ENCODE measurements at regions not wholly inside any gene's neighbourhood (a gene's known extent, or its start where the extent isn't known, plus 50 kb on each side); places are given as distances from the start of the nearest gene placed in this dataset.

- Histone ChIP-seq H3K36me3 (ENCODE audit: control insufficient read depth, insufficient read depth, low read length) (no peaks in the 10 kb centered on the region), H3K9me3 (ENCODE audit: control insufficient read depth, insufficient read depth, low read length) (no peaks in the 10 kb centered on the region), H3K9ac (ENCODE audit: low read depth, low read length) (no peak overlapping the region), H3K4me3 (ENCODE audit: low read depth, low read length) (no peak overlapping the region), H3K4me1 (ENCODE audit: control insufficient read depth, insufficient read depth, low read length) (no peaks in the 10 kb centered on the region), H3K27me3 (ENCODE audit: control insufficient read depth, insufficient read depth, low read length) (no peaks in the 10 kb centered on the region)
Measured at GRCh38 chr7:1314908-1315450, 82.3 kb downstream of the UNCX start.

GRCh38 chr7:1316086-1316485, 83.4 kb downstream of the UNCX start:
- Histone ChIP-seq H3K9ac (ENCODE audit: low read depth, low read length) (no peak overlapping the region), H3K27me3 (ENCODE audit: control insufficient read depth, insufficient read depth, low read length) (no peaks in the 10 kb centered on the region), H3K36me3 (ENCODE audit: control insufficient read depth, insufficient read depth, low read length) (no peaks in the 10 kb centered on the region), H3K4me1 (ENCODE audit: control insufficient read depth, insufficient read depth, low read length) (no peaks in the 10 kb centered on the region), H3K4me3 (ENCODE audit: low read depth, low read length) (no peak overlapping the region), H3K9me3 (ENCODE audit: control insufficient read depth, insufficient read depth, low read length) (no peaks in the 10 kb centered on the region)

- no peak overlapping the region for H3K9ac ChIP-seq (ENCODE audit: low read depth, low read length)
- no peaks in the 10 kb centered on the region for H3K27me3 ChIP-seq (ENCODE audit: control insufficient read depth, insufficient read depth, low read length)
- no peaks in the 10 kb centered on the region for H3K36me3 ChIP-seq (ENCODE audit: control insufficient read depth, insufficient read depth, low read length)
- no peak overlapping the region for H3K4me3 ChIP-seq (ENCODE audit: low read depth, low read length)
- no peaks in the 10 kb centered on the region for H3K9me3 ChIP-seq (ENCODE audit: control insufficient read depth, insufficient read depth, low read length)
- H3K4me1 ChIP-seq (ENCODE audit: control insufficient read depth, insufficient read depth, low read length), result no peaks in the 10 kb centered on the region
Measured at GRCh38 chr7:1317646-1318045, 85.0 kb downstream of the UNCX start.

GRCh38 chr7:1318051-1318450, 85.4 kb downstream of the UNCX start:
- no peaks in the 10 kb centered on the region for H3K9me3 ChIP-seq (ENCODE audit: control insufficient read depth, insufficient read depth, low read length)
- H3K4me3 ChIP-seq (ENCODE audit: low read depth, low read length), result no peak overlapping the region
- H3K9ac ChIP-seq (ENCODE audit: low read depth, low read length), result no peak overlapping the region
- H3K27me3 ChIP-seq (ENCODE audit: control insufficient read depth, insufficient read depth, low read length), result no peaks in the 10 kb centered on the region
- H3K4me1 ChIP-seq (ENCODE audit: control insufficient read depth, insufficient read depth, low read length), result no peaks in the 10 kb centered on the region
- H3K36me3 ChIP-seq (ENCODE audit: control insufficient read depth, insufficient read depth, low read length), result no peaks in the 10 kb centered on the region

GRCh38 chr7:1318661-1319060, 86.0 kb downstream of the UNCX start:
- no peak overlapping the region for H3K9ac ChIP-seq (ENCODE audit: low read depth, low read length)
- no peaks in the 10 kb centered on the region for H3K4me1 ChIP-seq (ENCODE audit: control insufficient read depth, insufficient read depth, low read length)
- H3K36me3 ChIP-seq (ENCODE audit: control insufficient read depth, insufficient read depth, low read length), result no peaks in the 10 kb centered on the region
- no peaks in the 10 kb centered on the region for H3K9me3 ChIP-seq (ENCODE audit: control insufficient read depth, insufficient read depth, low read length)
- no peaks in the 10 kb centered on the region for H3K27me3 ChIP-seq (ENCODE audit: control insufficient read depth, insufficient read depth, low read length)
- no peak overlapping the region for H3K4me3 ChIP-seq (ENCODE audit: low read depth, low read length)

- Histone ChIP-seq H3K9me3 (ENCODE audit: control insufficient read depth, insufficient read depth, low read length) (no peaks in the 10 kb centered on the region), H3K4me1 (ENCODE audit: control insufficient read depth, insufficient read depth, low read length) (no peaks in the 10 kb centered on the region), H3K27me3 (ENCODE audit: control insufficient read depth, insufficient read depth, low read length) (no peaks in the 10 kb centered on the region), H3K4me3 (ENCODE audit: low read depth, low read length) (no peak overlapping the region), H3K9ac (ENCODE audit: low read depth, low read length) (no peak overlapping the region), H3K36me3 (ENCODE audit: control insufficient read depth, insufficient read depth, low read length) (no peaks in the 10 kb centered on the region)
Measured at GRCh38 chr7:1320616-1321240, 88.1 kb downstream of the UNCX start.

GRCh38 chr7:1321411-1322239, 89.0 kb downstream of the UNCX start:
- H3K4me3 ChIP-seq (ENCODE audit: low read depth, low read length), result no peak overlapping the region
- H3K9ac ChIP-seq (ENCODE audit: low read depth, low read length), result no peak overlapping the region
- H3K36me3 ChIP-seq (ENCODE audit: control insufficient read depth, insufficient read depth, low read length), result no peaks in the 10 kb centered on the region
- no peaks in the 10 kb centered on the region for H3K9me3 ChIP-seq (ENCODE audit: control insufficient read depth, insufficient read depth, low read length)
- H3K27me3 ChIP-seq (ENCODE audit: control insufficient read depth, insufficient read depth, low read length), result no peaks in the 10 kb centered on the region
- no peaks in the 10 kb centered on the region for H3K4me1 ChIP-seq (ENCODE audit: control insufficient read depth, insufficient read depth, low read length)

- H3K4me3 ChIP-seq (ENCODE audit: low read depth, low read length), result no peak overlapping the region
- H3K9ac ChIP-seq (ENCODE audit: low read depth, low read length), result no peak overlapping the region
- H3K27me3 ChIP-seq (ENCODE audit: control insufficient read depth, insufficient read depth, low read length), result no peaks in the 10 kb centered on the region
- H3K36me3 ChIP-seq (ENCODE audit: control insufficient read depth, insufficient read depth, low read length), result no peaks in the 10 kb centered on the region
- H3K4me1 ChIP-seq (ENCODE audit: control insufficient read depth, insufficient read depth, low read length), result no peaks in the 10 kb centered on the region
- no peaks in the 10 kb centered on the region for H3K9me3 ChIP-seq (ENCODE audit: control insufficient read depth, insufficient read depth, low read length)
Measured at GRCh38 chr7:1322240-1323110, 89.8 kb downstream of the UNCX start.

GRCh38 chr7:1323178-1324027, 90.7 kb downstream of the UNCX start:
- no peaks in the 10 kb centered on the region for H3K27me3 ChIP-seq (ENCODE audit: control insufficient read depth, insufficient read depth, low read length)
- H3K4me1 ChIP-seq (ENCODE audit: control insufficient read depth, insufficient read depth, low read length), result no peaks in the 10 kb centered on the region
- no peak overlapping the region for H3K4me3 ChIP-seq (ENCODE audit: low read depth, low read length)
- no peaks in the 10 kb centered on the region for H3K36me3 ChIP-seq (ENCODE audit: control insufficient read depth, insufficient read depth, low read length)
- no peak overlapping the region for H3K9ac ChIP-seq (ENCODE audit: low read depth, low read length)
- H3K9me3 ChIP-seq (ENCODE audit: control insufficient read depth, insufficient read depth, low read length), result no peaks in the 10 kb centered on the region

- H3K4me1 ChIP-seq (ENCODE audit: control insufficient read depth, insufficient read depth, low read length), result no peaks in the 10 kb centered on the region
- no peaks in the 10 kb centered on the region for H3K36me3 ChIP-seq (ENCODE audit: control insufficient read depth, insufficient read depth, low read length)
- no peaks in the 10 kb centered on the region for H3K9me3 ChIP-seq (ENCODE audit: control insufficient read depth, insufficient read depth, low read length)
- no peaks in the 10 kb centered on the region for H3K27me3 ChIP-seq (ENCODE audit: control insufficient read depth, insufficient read depth, low read length)
- H3K9ac ChIP-seq (ENCODE audit: low read depth, low read length), result no peak overlapping the region
- no peak overlapping the region for H3K4me3 ChIP-seq (ENCODE audit: low read depth, low read length)
Measured at GRCh38 chr7:1324028-1324900, 91.6 kb downstream of the UNCX start.
